Suprapubic skin (tissue), 4 donors: ENCODE measurements at regions not wholly inside any gene's neighbourhood (a gene's known extent, or its start where the extent isn't known, plus 50 kb on each side); places are given as distances from the start of the nearest gene placed in this dataset.
"Not testable (repeated sequence)": the region's sequence is repeated elsewhere in the genome, so short reads cannot be mapped to it uniquely, and the experiment has no call there.

Experiments
- DNase-seq, 2 donors: peaks; one replicate each; pipeline ENCODE4 v3.0.0-alpha.2; 2019; ENCODE audit warnings: low spot score in 2 of 2
- H3K27ac ChIP-seq: fragments of 200-600 bp; sonication (generic); one replicate; pipeline ENCODE4 v1.5.1; 2019
- H3K27me3 ChIP-seq: fragments of 200-600 bp; sonication (generic); one replicate; pipeline ENCODE4 v1.5.1; 2019
- H3K36me3 ChIP-seq: fragments of 200-600 bp; sonication (generic); one replicate; pipeline ENCODE4 v1.5.1; 2019
- H3K4me1 ChIP-seq: fragments of 200-600 bp; sonication (generic); one replicate; pipeline ENCODE4 v1.5.1; 2019
- H3K4me3 ChIP-seq: fragments of 200-600 bp; sonication (generic); one replicate; pipeline ENCODE4 v1.5.1; 2019; ENCODE audit warnings: mild to moderate bottlenecking
- H3K9me3 ChIP-seq: fragments of 200-600 bp; sonication (generic); one replicate; pipeline ENCODE4 v1.5.1; 2019
- CTCF ChIP-seq, 2 donors: fragments of 200-600 bp in 1 of 2; fragments of 450-650 bp in 1 of 2; sonication (generic) in 1 of 2; IDR thresholded peaks; one replicate each; pipeline ENCODE4 v1.5.1; 2016 to 2019; ENCODE audit warnings: antibody characterized with exemption in 2 of 2, mild to moderate bottlenecking in 1 of 2, moderate library complexity in 1 of 2
- EP300 ChIP-seq: sonication (generic); formaldehyde crosslinking; IDR thresholded peaks from one replicate; pipeline ENCODE4 v1.6.1; 2017; ENCODE audit warnings: antibody characterized with exemption
- POLR2A ChIP-seq, 2 donors: fragments of 450-650 bp; IDR thresholded peaks; one replicate each; pipeline ENCODE4 v1.6.1; 2017; ENCODE audit warnings: antibody characterized with exemption in 2 of 2, mild to moderate bottlenecking in 2 of 2, moderate library complexity in 2 of 2
- POLR2AphosphoS5 ChIP-seq, 3 donors: sonication (generic); formaldehyde crosslinking; IDR thresholded peaks; one replicate each; pipeline ENCODE4 v1.6.1; 2017; ENCODE audit warnings: antibody characterized with exemption in 3 of 3
- WGBS: methylation state at CpG from one replicate; pipeline ENCODE4 v1.1.5; 2018; 5-methylcytosine and 5-hydroxymethylcytosine counted together

- DNase-seq: no peak
- H3K4me1 ChIP-seq: no peaks in the 10 kb centered on the region
- H3K27ac ChIP-seq: no peak overlapping the region
- no peak for TF ChIP-seq CTCF (IDR thresholded peaks at IDR 0.05)
- TF ChIP-seq POLR2AphosphoS5 (IDR thresholded peaks at IDR 0.05): no peak
- no peak for TF ChIP-seq POLR2A (IDR thresholded peaks at IDR 0.05)
- no peak for TF ChIP-seq EP300
- no peaks in the 10 kb centered on the region for H3K36me3 ChIP-seq
- no peaks in the 10 kb centered on the region for H3K9me3 ChIP-seq
- WGBS: 36% methylated on average over 7 of the region's 7 CpGs
- no peak overlapping the region for H3K4me3 ChIP-seq
- H3K27me3 ChIP-seq: peaks cover 5% of the 10 kb centered on the region
Observed at GRCh38 chr7:149669121-149669818, 104.1 kb downstream of the ZNF467 start.

GRCh38 chr7:149666360-149666945 lies 106.9 kb downstream of the ZNF467 start:
- no peak for TF ChIP-seq POLR2A (IDR thresholded peaks at IDR 0.05)
- no peak for TF ChIP-seq POLR2AphosphoS5 (IDR thresholded peaks at IDR 0.05)
- TF ChIP-seq EP300: no peak
- TF ChIP-seq CTCF (IDR thresholded peaks at IDR 0.05): no peak
- Histone ChIP-seq H3K9me3 (no peaks in the 10 kb centered on the region), H3K4me3 (no peak overlapping the region), H3K36me3 (no peaks in the 10 kb centered on the region), H3K27ac (no peak overlapping the region), H3K27me3 (peaks cover 7% of the 10 kb centered on the region), H3K4me1 (no peaks in the 10 kb centered on the region)
- no peak for DNase-seq
- WGBS: no CpG with 5 or more reads among the region's 1 CpG

GRCh38 chr7:149665618-149666017 lies 107.8 kb downstream of the ZNF467 start:
- WGBS: 41% methylated on average over 2 of the region's 2 CpGs

GRCh38 chr7:149664666-149665065 lies 108.7 kb downstream of the ZNF467 start:
- no peaks in the 10 kb centered on the region for H3K36me3 ChIP-seq
- TF ChIP-seq POLR2A (IDR thresholded peaks at IDR 0.05): no peak
- TF ChIP-seq CTCF (IDR thresholded peaks at IDR 0.05): no peak
- no peak overlapping the region for H3K27ac ChIP-seq
- 76% methylated on average over 1 of the region's 1 CpG for WGBS
- H3K9me3 ChIP-seq: no peaks in the 10 kb centered on the region
- H3K4me3 ChIP-seq: no peak overlapping the region
- H3K4me1 ChIP-seq: no peaks in the 10 kb centered on the region
- H3K27me3 ChIP-seq: peaks cover 7% of the 10 kb centered on the region
- DNase-seq: no peak

More at GRCh38 chr7:149665618-149666017, 107.8 kb downstream of the ZNF467 start:
- not testable (repeated sequence) for H3K36me3 ChIP-seq, H3K9me3 ChIP-seq, H3K4me3 ChIP-seq, H3K4me1 ChIP-seq, H3K27me3 ChIP-seq, DNase-seq, H3K27ac ChIP-seq

- 66% methylated on average over 5 of the region's 5 CpGs for WGBS
- Histone ChIP-seq H3K4me3 (no peak overlapping the region), H3K27ac (no peak overlapping the region), H3K27me3 (peaks cover 7% of the 10 kb centered on the region), H3K36me3 (no peaks in the 10 kb centered on the region), H3K9me3 (no peaks in the 10 kb centered on the region), H3K4me1 (no peaks in the 10 kb centered on the region)
- TF ChIP-seq POLR2A (IDR thresholded peaks at IDR 0.05) (no peak), EP300 (no peak), CTCF (IDR thresholded peaks at IDR 0.05) (no peak), POLR2AphosphoS5 (IDR thresholded peaks at IDR 0.05) (no peak)
- DNase-seq: no peak
Observed at GRCh38 chr7:149664176-149664575, 109.2 kb downstream of the ZNF467 start.
